Upper lobe of left lung (tissue), 4 donors: ENCODE measurements at regions not wholly inside any gene's neighbourhood (a gene's known extent, or its start where the extent isn't known, plus 50 kb on each side); places are given as distances from the start of the nearest gene placed in this dataset.

Source experiments
- POLR2A ChIP-seq, 4 donors: fragments of 450-650 bp; IDR thresholded peaks; one replicate each; pipeline ENCODE4 v1.5.1; 2016 to 2017; ENCODE audit warnings: antibody characterized with exemption in 4 of 4, mild to moderate bottlenecking in 2 of 4
- POLR2AphosphoS5 ChIP-seq, 2 donors: sonication (generic); formaldehyde crosslinking; IDR thresholded peaks; one replicate each; pipeline ENCODE4 v1.5.1; 2017; ENCODE audit warnings: antibody characterized with exemption in 2 of 2
- TF ChIP-seq, protein P1 (sequence below), 6 experiments: fragments of 450-650 bp in 4 of 6; fragments of 200-600 bp in 2 of 6; sonication (generic) in 2 of 6; IDR thresholded peaks; one replicate each; pipeline ENCODE4 v1.5.1; 2016 to 2019; ENCODE audit warnings: antibody characterized with exemption in 6 of 6

DNA sequence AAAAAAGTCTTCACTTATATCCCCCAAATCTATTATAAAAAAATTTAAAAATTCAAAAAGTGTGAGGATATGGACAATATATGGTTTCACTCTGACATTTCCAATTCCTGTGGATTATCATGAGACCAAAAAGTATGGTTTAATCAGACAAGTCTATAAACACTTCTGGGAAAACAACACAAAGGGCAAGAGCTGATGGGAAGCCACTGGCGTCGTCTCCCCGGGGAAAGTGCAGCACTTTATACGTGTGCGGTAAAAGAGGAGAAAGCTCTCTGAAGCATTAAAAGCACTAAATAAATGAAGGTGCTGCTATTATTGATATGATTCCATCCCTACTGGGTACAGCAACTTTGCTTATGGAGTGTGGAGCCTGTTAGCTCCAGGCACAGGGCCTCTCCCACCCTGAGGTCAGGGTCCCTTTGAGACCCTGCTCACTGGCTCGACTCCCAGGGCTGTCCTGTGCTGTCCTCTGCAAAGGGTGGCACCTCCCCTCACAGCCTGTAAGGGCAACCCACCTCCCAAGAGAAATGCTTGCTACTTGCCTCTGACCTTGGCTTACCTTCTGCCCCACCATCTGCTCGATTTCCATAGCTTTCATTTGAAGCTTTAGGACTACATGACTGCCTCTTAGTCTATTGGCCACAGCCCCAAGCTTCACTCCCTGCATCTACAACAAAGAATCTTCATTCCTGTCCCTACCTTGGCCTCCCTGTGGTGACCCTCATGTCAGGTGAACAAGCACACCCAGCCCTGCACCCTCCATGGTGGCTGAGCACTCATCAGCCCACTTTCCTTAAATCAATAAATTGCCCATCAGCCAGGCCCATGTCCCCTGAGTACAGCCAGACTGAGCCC lies 248.6 kb downstream of the HNRNPD start:
- TF ChIP-seq, protein P1, sequence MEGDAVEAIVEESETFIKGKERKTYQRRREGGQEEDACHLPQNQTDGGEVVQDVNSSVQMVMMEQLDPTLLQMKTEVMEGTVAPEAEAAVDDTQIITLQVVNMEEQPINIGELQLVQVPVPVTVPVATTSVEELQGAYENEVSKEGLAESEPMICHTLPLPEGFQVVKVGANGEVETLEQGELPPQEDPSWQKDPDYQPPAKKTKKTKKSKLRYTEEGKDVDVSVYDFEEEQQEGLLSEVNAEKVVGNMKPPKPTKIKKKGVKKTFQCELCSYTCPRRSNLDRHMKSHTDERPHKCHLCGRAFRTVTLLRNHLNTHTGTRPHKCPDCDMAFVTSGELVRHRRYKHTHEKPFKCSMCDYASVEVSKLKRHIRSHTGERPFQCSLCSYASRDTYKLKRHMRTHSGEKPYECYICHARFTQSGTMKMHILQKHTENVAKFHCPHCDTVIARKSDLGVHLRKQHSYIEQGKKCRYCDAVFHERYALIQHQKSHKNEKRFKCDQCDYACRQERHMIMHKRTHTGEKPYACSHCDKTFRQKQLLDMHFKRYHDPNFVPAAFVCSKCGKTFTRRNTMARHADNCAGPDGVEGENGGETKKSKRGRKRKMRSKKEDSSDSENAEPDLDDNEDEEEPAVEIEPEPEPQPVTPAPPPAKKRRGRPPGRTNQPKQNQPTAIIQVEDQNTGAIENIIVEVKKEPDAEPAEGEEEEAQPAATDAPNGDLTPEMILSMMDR (IDR thresholded peaks at IDR 0.05), result no peak
- TF ChIP-seq POLR2A (IDR thresholded peaks at IDR 0.05) (no peak), POLR2AphosphoS5 (IDR thresholded peaks at IDR 0.05) (no peak)
